ENCODE measurements at regions not wholly inside any gene's neighbourhood (a gene's known extent, or its start where the extent isn't known, plus 50 kb on each side); places are given as distances from the start of the nearest gene placed in this dataset.

DNA sequence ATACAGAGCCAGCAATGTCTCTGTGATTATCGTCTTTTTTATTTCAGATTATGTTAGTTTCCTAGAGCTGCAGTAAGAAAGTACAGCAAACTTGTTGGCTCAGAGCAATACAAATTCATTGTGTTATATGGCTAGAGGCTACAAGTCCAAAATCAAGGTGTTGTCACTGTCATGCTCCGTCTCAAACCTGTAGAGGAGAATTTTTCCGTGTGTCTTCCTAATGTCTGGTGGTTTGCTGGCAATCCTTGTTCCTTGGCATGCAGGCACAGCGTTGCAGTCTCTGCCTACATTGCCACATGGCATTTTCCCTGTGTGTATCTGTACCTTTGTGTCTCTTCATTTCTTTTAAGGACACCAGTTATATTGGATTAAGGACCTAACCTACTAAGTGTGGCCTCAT lies 244.4 kb downstream of the LRRIQ3 start:
- no peaks in the 10 kb centered on the region for H3K36me3 ChIP-seq (ENCODE audit: control insufficient read depth in 2 of 2, extremely low read depth in 1 of 2, insufficient read depth in 2 of 2, low read length in 2 of 2)
- H2AFZ ChIP-seq (ENCODE audit: low read depth, low read length): no peak overlapping the region
- ChIA-PET CTCF (no interaction called here), POLR2A (no interaction called here)
- no peak for DNase-seq (ENCODE audit: low read depth, low spot score)
- H3K27me3 ChIP-seq (ENCODE audit: control insufficient read depth in 2 of 2, insufficient read depth in 2 of 2, low read length in 2 of 2): no peaks in the 10 kb centered on the region
- BruUV-seq (replicated peaks): no TSS peak
- H3K9ac ChIP-seq (replicated peaks; ENCODE audit: extremely low read depth, insufficient read depth, low read length): no peak overlapping the region
- H3K4me3 ChIP-seq (replicated peaks in 1 of 3; ENCODE audit: insufficient read depth in 1 of 3, low read depth in 1 of 3, low read length in 3 of 3): no peak overlapping the region
- no peaks in the 10 kb centered on the region for H3K9me1 ChIP-seq (replicated peaks; ENCODE audit: control insufficient read depth, extremely low read depth, insufficient read depth, low read length)
- FAIRE-seq: no peak
- no peaks in the 10 kb centered on the region for H4K20me1 ChIP-seq (replicated peaks; ENCODE audit: control insufficient read depth, extremely low read depth, insufficient read depth, low read length)
- intact Hi-C loops (cut with micrococcal nuclease) (no loop called here), dilution Hi-C loops (cut with MboI; ENCODE audit: extremely low pct_ligation_motif_present, low sequenced_read_pairs) (no loop called here)
- no peak overlapping the region for H3K4me2 ChIP-seq (ENCODE audit: insufficient read depth, low read length)
- H3K27ac ChIP-seq (ENCODE audit: insufficient read depth, low read depth, low read length): no peak overlapping the region
- no peaks in the 10 kb centered on the region for H3K4me1 ChIP-seq (ENCODE audit: control insufficient read depth, extremely low read depth, insufficient read depth, low read length)
- no peaks in the 10 kb centered on the region for H3K9me3 ChIP-seq (replicated peaks; ENCODE audit: control insufficient read depth, insufficient read depth, low read length)
- no peak for TF ChIP-seq MYC (IDR thresholded peaks at IDR 0.05; ENCODE audit: low read depth, low read length)
- TF ChIP-seq POLR2A (IDR thresholded peaks at IDR 0.05; ENCODE audit: low read depth, low read length): no peak
- TF ChIP-seq JUN (IDR thresholded peaks at IDR 0.05; ENCODE audit: borderline replicate concordance, insufficient read depth, insufficient read length, low read depth): no peak
- TF ChIP-seq, protein P1, sequence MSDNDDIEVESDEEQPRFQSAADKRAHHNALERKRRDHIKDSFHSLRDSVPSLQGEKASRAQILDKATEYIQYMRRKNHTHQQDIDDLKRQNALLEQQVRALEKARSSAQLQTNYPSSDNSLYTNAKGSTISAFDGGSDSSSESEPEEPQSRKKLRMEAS (IDR thresholded peaks at IDR 0.05; ENCODE audit: insufficient read depth, insufficient read length): no peak
- TF ChIP-seq FOS (IDR thresholded peaks at IDR 0.05; ENCODE audit: borderline replicate concordance, insufficient read depth, low read length): no peak
- no peak for TF ChIP-seq POLR2AphosphoS5 (IDR thresholded peaks at IDR 0.05; ENCODE audit: insufficient read depth, low read depth, low read length)
- no peak for TF ChIP-seq GATA2 (IDR thresholded peaks at IDR 0.05; ENCODE audit: insufficient read depth, insufficient read length, low read depth, low read length)
- TF ChIP-seq EZH2 (IDR thresholded peaks at IDR 0.05; ENCODE audit: borderline replicate concordance, low read depth, low read length, severe bottlenecking): no peak
- TF ChIP-seq, protein P2, sequence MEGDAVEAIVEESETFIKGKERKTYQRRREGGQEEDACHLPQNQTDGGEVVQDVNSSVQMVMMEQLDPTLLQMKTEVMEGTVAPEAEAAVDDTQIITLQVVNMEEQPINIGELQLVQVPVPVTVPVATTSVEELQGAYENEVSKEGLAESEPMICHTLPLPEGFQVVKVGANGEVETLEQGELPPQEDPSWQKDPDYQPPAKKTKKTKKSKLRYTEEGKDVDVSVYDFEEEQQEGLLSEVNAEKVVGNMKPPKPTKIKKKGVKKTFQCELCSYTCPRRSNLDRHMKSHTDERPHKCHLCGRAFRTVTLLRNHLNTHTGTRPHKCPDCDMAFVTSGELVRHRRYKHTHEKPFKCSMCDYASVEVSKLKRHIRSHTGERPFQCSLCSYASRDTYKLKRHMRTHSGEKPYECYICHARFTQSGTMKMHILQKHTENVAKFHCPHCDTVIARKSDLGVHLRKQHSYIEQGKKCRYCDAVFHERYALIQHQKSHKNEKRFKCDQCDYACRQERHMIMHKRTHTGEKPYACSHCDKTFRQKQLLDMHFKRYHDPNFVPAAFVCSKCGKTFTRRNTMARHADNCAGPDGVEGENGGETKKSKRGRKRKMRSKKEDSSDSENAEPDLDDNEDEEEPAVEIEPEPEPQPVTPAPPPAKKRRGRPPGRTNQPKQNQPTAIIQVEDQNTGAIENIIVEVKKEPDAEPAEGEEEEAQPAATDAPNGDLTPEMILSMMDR (IDR thresholded peaks at IDR 0.05; ENCODE audit: extremely low read depth in 1 of 2, insufficient read depth in 1 of 2, low read depth in 1 of 2, low read length in 2 of 2): no peak
- no peaks in the 10 kb centered on the region for H3K79me2 ChIP-seq (ENCODE audit: control insufficient read depth, insufficient read depth, low read length)

All from endothelial cell of umbilical vein (primary cell).